HepG2 (cell line): ENCODE measurements at regions not wholly inside any gene's neighbourhood (a gene's known extent, or its start where the extent isn't known, plus 50 kb on each side); places are given as distances from the start of the nearest gene placed in this dataset.

Source experiments
- JUND ChIP-seq: sonication (generic); formaldehyde crosslinking; IDR thresholded peaks from 2 replicates; pipeline ENCODE4 v1.8.0; 2022; ENCODE audit warnings: mild to moderate bottlenecking, missing genetic modification reagents
- KDM2A ChIP-seq: sonication (generic); formaldehyde crosslinking; IDR thresholded peaks from 2 replicates; pipeline ENCODE4 v1.4.0; 2020; ENCODE audit warnings: low read depth, missing genetic modification reagents, borderline replicate concordance
- KDM4B ChIP-seq: sonication (generic); formaldehyde crosslinking; IDR thresholded peaks from 2 replicates; pipeline ENCODE4 v1.4.0; 2020; ENCODE audit warnings: missing genetic modification reagents
- NKX3-1 ChIP-seq: sonication (generic); formaldehyde crosslinking; IDR thresholded peaks from 2 replicates; pipeline ENCODE4 v1.5.0; 2020; ENCODE audit warnings: missing genetic modification reagents
- RBM22 ChIP-seq: fragments of 200-400 bp; formaldehyde crosslinking; optimal IDR thresholded peaks from 2 replicates; pipeline ENCODE3; 2017; ENCODE audit warnings: mild to moderate bottlenecking, low read length, moderate library complexity
- ZBTB8A ChIP-seq: sonication (generic); formaldehyde crosslinking; IDR thresholded peaks from 2 replicates; pipeline ENCODE4 v1.4.0; 2020; ENCODE audit warnings: mild to moderate bottlenecking, low read depth, missing genetic modification reagents, borderline replicate concordance
- ZNF10 ChIP-seq: sonication (generic); formaldehyde crosslinking; IDR thresholded peaks from 2 replicates; pipeline ENCODE4 v1.4.0; 2020; ENCODE audit warnings: mild to moderate bottlenecking, low read depth, missing genetic modification reagents, borderline replicate concordance
- TF ChIP-seq, protein P1 (sequence below), 2 experiments: fragments of 450-650 bp in 1 of 2; sonication (generic) in 1 of 2; formaldehyde crosslinking in 1 of 2; IDR thresholded peaks; 2 replicates each; pipeline versions ENCODE4 v1.6.1 to v1.8.0; 2016 to 2022; ENCODE audit warnings: antibody characterized with exemption in 1 of 2, mild to moderate bottlenecking in 1 of 2, missing genetic modification reagents in 1 of 2
- TF ChIP-seq, protein P2 (sequence below): sonication (generic); formaldehyde crosslinking; IDR thresholded peaks from 2 replicates; pipeline ENCODE4 v1.5.1; 2020; ENCODE audit warnings: missing genetic modification reagents, mild to moderate bottlenecking, borderline replicate concordance
- TF ChIP-seq, protein P3 (sequence below): sonication (generic); formaldehyde crosslinking; IDR thresholded peaks from 2 replicates; pipeline ENCODE4 v1.5.0; 2020; ENCODE audit warnings: missing genetic modification reagents
- TF ChIP-seq, protein P4 (sequence below): conservative IDR thresholded peaks from 2 replicates; pipeline ENCODE4 v1.6.1; 2018; ENCODE audit warnings: missing genetic modification reagents

DNA sequence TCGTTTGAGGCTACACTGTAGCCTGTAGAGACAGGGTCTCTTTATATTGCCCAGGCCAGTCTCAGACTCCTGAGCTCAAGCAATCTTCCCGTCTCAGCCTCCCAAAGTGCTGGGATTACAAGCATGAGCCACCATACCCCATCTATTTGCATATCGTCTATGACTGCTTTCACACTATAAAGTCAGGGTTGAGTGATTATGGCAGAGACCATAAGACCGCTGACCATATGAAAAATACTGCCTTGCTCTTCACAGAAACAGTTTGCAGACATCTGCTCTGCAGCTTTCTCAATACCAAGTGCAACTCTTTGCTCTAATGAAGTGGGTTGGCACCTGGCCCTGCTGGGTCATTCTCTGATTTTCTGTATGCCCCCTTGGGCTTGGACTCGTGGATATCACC is 79.5 kb upstream of the PAK5 start (continued):
- TF ChIP-seq, protein P1, sequence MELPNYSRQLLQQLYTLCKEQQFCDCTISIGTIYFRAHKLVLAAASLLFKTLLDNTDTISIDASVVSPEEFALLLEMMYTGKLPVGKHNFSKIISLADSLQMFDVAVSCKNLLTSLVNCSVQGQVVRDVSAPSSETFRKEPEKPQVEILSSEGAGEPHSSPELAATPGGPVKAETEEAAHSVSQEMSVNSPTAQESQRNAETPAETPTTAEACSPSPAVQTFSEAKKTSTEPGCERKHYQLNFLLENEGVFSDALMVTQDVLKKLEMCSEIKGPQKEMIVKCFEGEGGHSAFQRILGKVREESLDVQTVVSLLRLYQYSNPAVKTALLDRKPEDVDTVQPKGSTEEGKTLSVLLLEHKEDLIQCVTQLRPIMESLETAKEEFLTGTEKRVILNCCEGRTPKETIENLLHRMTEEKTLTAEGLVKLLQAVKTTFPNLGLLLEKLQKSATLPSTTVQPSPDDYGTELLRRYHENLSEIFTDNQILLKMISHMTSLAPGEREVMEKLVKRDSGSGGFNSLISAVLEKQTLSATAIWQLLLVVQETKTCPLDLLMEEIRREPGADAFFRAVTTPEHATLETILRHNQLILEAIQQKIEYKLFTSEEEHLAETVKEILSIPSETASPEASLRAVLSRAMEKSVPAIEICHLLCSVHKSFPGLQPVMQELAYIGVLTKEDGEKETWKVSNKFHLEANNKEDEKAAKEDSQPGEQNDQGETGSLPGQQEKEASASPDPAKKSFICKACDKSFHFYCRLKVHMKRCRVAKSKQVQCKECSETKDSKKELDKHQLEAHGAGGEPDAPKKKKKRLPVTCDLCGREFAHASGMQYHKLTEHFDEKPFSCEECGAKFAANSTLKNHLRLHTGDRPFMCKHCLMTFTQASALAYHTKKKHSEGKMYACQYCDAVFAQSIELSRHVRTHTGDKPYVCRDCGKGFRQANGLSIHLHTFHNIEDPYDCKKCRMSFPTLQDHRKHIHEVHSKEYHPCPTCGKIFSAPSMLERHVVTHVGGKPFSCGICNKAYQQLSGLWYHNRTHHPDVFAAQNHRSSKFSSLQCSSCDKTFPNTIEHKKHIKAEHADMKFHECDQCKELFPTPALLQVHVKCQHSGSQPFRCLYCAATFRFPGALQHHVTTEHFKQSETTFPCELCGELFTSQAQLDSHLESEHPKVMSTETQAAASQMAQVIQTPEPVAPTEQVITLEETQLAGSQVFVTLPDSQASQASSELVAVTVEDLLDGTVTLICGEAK (IDR thresholded peaks at IDR 0.05) = no peak
- TF ChIP-seq, protein P1 (CRISPR knock-in tag; IDR thresholded peaks at IDR 0.05) = no peak
- TF ChIP-seq KDM4B (CRISPR knock-in tag) (no peak), KDM2A (no peak), NKX3-1 (CRISPR knock-in tag) (no peak), JUND (CRISPR knock-in tag) (no peak), RBM22 (no peak), ZNF10 (no peak), ZBTB8A (CRISPR knock-in tag) (no peak)
- TF ChIP-seq, protein P2, sequence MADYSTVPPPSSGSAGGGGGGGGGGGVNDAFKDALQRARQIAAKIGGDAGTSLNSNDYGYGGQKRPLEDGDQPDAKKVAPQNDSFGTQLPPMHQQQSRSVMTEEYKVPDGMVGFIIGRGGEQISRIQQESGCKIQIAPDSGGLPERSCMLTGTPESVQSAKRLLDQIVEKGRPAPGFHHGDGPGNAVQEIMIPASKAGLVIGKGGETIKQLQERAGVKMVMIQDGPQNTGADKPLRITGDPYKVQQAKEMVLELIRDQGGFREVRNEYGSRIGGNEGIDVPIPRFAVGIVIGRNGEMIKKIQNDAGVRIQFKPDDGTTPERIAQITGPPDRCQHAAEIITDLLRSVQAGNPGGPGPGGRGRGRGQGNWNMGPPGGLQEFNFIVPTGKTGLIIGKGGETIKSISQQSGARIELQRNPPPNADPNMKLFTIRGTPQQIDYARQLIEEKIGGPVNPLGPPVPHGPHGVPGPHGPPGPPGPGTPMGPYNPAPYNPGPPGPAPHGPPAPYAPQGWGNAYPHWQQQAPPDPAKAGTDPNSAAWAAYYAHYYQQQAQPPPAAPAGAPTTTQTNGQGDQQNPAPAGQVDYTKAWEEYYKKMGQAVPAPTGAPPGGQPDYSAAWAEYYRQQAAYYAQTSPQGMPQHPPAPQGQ (CRISPR knock-in tag) = no peak
- TF ChIP-seq, protein P3, sequence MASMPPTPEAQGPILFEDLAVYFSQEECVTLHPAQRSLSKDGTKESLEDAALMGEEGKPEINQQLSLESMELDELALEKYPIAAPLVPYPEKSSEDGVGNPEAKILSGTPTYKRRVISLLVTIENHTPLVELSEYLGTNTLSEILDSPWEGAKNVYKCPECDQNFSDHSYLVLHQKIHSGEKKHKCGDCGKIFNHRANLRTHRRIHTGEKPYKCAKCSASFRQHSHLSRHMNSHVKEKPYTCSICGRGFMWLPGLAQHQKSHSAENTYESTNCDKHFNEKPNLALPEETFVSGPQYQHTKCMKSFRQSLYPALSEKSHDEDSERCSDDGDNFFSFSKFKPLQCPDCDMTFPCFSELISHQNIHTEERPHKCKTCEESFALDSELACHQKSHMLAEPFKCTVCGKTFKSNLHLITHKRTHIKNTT = no peak
- TF ChIP-seq, protein P4, sequence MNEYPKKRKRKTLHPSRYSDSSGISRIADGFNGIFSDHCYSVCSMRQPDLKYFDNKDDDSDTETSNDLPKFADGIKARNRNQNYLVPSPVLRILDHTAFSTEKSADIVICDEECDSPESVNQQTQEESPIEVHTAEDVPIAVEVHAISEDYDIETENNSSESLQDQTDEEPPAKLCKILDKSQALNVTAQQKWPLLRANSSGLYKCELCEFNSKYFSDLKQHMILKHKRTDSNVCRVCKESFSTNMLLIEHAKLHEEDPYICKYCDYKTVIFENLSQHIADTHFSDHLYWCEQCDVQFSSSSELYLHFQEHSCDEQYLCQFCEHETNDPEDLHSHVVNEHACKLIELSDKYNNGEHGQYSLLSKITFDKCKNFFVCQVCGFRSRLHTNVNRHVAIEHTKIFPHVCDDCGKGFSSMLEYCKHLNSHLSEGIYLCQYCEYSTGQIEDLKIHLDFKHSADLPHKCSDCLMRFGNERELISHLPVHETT (CRISPR knock-in tag) = no peak
